Thoracic aorta (tissue), 2 donors: ENCODE measurements at regions not wholly inside any gene's neighbourhood (a gene's known extent, or its start where the extent isn't known, plus 50 kb on each side); places are given as distances from the start of the nearest gene placed in this dataset.
A peak's percentile ranks its signal among the peaks of the same experiment; 100 is the strongest.

Experiments used
- ATAC-seq: fragments of 150-250 bp; one replicate; pipeline ENCODE4 v1.8.0; 2017; ENCODE audit warnings: low read depth; ENCODE audit not compliant: insufficient number of reproducible peaks, low FRiP score
- DNase-seq: peaks from one replicate; pipeline ENCODE4 v3.0.0-alpha.2; 2020; ENCODE audit warnings: low spot score
- H3K27ac ChIP-seq, 2 donors: fragments of 200-600 bp; sonication (generic); 1 replicate in 1 of 2; 2 replicates in 1 of 2; pipeline ENCODE4 v1.5.1; 2016; ENCODE audit warnings: mild to moderate bottlenecking in 2 of 2, moderate library complexity in 2 of 2
- H3K27me3 ChIP-seq: fragments of 200-600 bp; sonication (generic); replicated peaks from 2 replicates; pipeline ENCODE4 v1.6.0; 2016; ENCODE audit warnings: mild to moderate bottlenecking; ENCODE audit not compliant: insufficient read depth
- H3K36me3 ChIP-seq: fragments of 200-600 bp; sonication (generic); one replicate; pipeline ENCODE4 v1.5.1; 2016
- H3K4me1 ChIP-seq, 2 donors: fragments of 200-600 bp; sonication (generic); 1 replicate in 1 of 2; 2 replicates in 1 of 2; pipeline versions ENCODE4 v1.5.1 to v1.6.0; 2016; ENCODE audit warnings: low read depth in 2 of 2, mild to moderate bottlenecking in 1 of 2; ENCODE audit not compliant: control insufficient read depth in 1 of 2
- H3K4me3 ChIP-seq: fragments of 200-600 bp; sonication (generic); 2 replicates; pipeline ENCODE4 v1.5.1; 2016; ENCODE audit warnings: mild to moderate bottlenecking
- H3K9me3 ChIP-seq: fragments of 200-600 bp; sonication (generic); 2 replicates; pipeline ENCODE4 v1.5.1; 2016
- CTCF ChIP-seq: fragments of 200-600 bp; sonication (generic); IDR thresholded peaks from one replicate; pipeline ENCODE4 v1.5.1; 2019; ENCODE audit warnings: antibody characterized with exemption

- ATAC-seq, result no peak
- no peak overlapping the region for H3K27ac ChIP-seq
- H3K36me3 ChIP-seq, result no peaks in the 10 kb centered on the region
- no peaks in the 10 kb centered on the region for H3K27me3 ChIP-seq
- DNase-seq, result no peak
- H3K4me3 ChIP-seq, result no peak overlapping the region
- peaks cover 9 to 24% of the 10 kb centered on the region in 2 donors for H3K4me1 ChIP-seq
- H3K9me3 ChIP-seq, result peaks cover 7% of the 10 kb centered on the region
- TF ChIP-seq CTCF, result no peak
These were observed 136.1 kb downstream of the TNFSF18 start for GRCh38 chr1:172914501-172915144.

DNA sequence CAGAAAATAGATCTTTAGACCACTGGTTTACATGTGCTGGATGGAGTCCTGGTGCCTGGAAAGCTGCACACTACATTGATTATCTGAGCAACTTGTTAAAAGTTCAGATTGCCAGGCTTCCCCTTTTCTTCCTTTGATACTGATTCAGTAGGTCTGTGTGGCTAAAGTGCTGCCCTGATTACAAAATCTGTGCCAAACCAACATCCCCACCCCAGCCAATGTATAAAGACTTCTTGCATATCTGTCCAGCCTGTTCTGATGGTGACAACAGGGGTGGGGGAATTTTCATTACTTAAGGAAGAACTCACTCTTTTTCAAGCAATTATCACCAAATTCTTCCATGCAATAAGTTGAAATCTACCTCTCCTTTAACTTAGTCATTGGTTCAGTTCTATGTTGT, 135.5 kb downstream of the TNFSF18 start:
- no peak for TF ChIP-seq CTCF
- peaks cover 9 to 24% of the 10 kb centered on the region in 2 donors for H3K4me1 ChIP-seq
- ATAC-seq (no peak), DNase-seq (no peak)
- H3K9me3 ChIP-seq, result peaks cover 7% of the 10 kb centered on the region
- H3K4me3 ChIP-seq, result no peak overlapping the region
- H3K27ac ChIP-seq, result no peak overlapping the region
- no peaks in the 10 kb centered on the region for H3K27me3 ChIP-seq
- no peaks in the 10 kb centered on the region for H3K36me3 ChIP-seq

GRCh38 chr1:172916116-172916515, 134.6 kb downstream of the TNFSF18 start:
- H3K27ac ChIP-seq, result no peak overlapping the region
- no peaks in the 10 kb centered on the region for H3K27me3 ChIP-seq
- ATAC-seq, result no peak
- H3K36me3 ChIP-seq, result no peaks in the 10 kb centered on the region
- peaks cover 7% of the 10 kb centered on the region for H3K9me3 ChIP-seq
- H3K4me1 ChIP-seq, result peaks cover 9 to 24% of the 10 kb centered on the region in 2 donors
- no peak for TF ChIP-seq CTCF
- no peak overlapping the region for H3K4me3 ChIP-seq
- DNase-seq, result no peak

DNA sequence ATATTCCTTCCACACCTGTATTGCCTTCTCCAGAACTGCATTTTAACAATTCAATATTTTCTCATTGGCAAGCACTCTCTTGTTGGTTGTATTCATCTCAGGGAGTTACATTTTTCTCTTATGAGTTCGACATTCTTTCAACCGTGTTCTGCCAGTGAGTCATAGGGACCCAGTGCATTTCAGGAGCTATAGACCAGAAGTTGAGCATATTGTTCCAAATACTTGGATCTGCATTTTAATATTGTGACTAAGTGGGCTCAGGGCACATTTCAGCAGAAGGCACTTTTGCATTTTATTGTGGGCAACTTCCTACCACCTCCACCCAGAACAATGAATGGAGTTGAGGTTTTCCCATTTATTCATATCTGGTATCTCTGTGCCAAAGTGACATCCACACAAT, 132.8 kb downstream of the TNFSF18 start:
- peak overlapping the region in 1 of 2 donors; percentile 16 for H3K27ac ChIP-seq
- DNase-seq, result no peak
- H3K4me1 ChIP-seq, result peaks cover 9 to 24% of the 10 kb centered on the region in 2 donors

GRCh38 chr1:172918478-172918877, 132.3 kb downstream of the TNFSF18 start:
- Histone ChIP-seq H3K36me3 (no peaks in the 10 kb centered on the region), H3K4me3 (no peak overlapping the region), H3K27me3 (no peaks in the 10 kb centered on the region), H3K4me1 (peaks cover 9 to 24% of the 10 kb centered on the region in 2 donors), H3K9me3 (no peaks in the 10 kb centered on the region), H3K27ac (peak overlapping the region in 1 of 2 donors; percentile 16)
- no peak for ATAC-seq
- no peak for TF ChIP-seq CTCF
- no peak for DNase-seq

More for the DNA sequence above, 132.8 kb downstream of the TNFSF18 start:
- Histone ChIP-seq H3K36me3 (no peaks in the 10 kb centered on the region), H3K9me3 (peaks cover 1% of the 10 kb centered on the region), H3K27me3 (no peaks in the 10 kb centered on the region), H3K4me3 (no peak overlapping the region)
- ATAC-seq, result peak; percentile 98
- TF ChIP-seq CTCF, result no peak
